Neural progenitor cell (in vitro differentiated cells): ENCODE measurements at regions not wholly inside any gene's neighbourhood (a gene's known extent, or its start where the extent isn't known, plus 50 kb on each side); places are given as distances from the start of the nearest gene placed in this dataset.

ENCODE experiments used
- CTCF ChIP-seq: fragments of 200-600 bp; sonication (generic); IDR thresholded peaks from 2 replicates; pipeline ENCODE4 v1.5.1; 2017; ENCODE audit warnings: antibody characterized with exemption, mild to moderate bottlenecking
- EZH2phosphoT487 ChIP-seq: fragments of 200-600 bp; sonication (generic); IDR thresholded peaks from 2 replicates; pipeline ENCODE4 v1.6.1; 2017; ENCODE audit warnings: antibody characterized with exemption

- TF ChIP-seq CTCF (no peak), EZH2phosphoT487 (no peak)
Measured at GRCh38 chr6:90669846-90670245, 83.0 kb upstream of the MAP3K7 start.
